GM12892 (cell line): ENCODE measurements at regions not wholly inside any gene's neighbourhood (a gene's known extent, or its start where the extent isn't known, plus 50 kb on each side); places are given as distances from the start of the nearest gene placed in this dataset.

ENCODE experiments used
- POLR2A ChIP-seq: IDR thresholded peaks from 2 replicates; pipeline ENCODE4 v1.6.1; 2011; ENCODE audit warnings: low read depth, low read length, control low read depth
- POLR2AphosphoS5 ChIP-seq: IDR thresholded peaks from 2 replicates; pipeline ENCODE4 v1.6.1; 2011; ENCODE audit warnings: low read depth, low read length, control low read depth

DNA sequence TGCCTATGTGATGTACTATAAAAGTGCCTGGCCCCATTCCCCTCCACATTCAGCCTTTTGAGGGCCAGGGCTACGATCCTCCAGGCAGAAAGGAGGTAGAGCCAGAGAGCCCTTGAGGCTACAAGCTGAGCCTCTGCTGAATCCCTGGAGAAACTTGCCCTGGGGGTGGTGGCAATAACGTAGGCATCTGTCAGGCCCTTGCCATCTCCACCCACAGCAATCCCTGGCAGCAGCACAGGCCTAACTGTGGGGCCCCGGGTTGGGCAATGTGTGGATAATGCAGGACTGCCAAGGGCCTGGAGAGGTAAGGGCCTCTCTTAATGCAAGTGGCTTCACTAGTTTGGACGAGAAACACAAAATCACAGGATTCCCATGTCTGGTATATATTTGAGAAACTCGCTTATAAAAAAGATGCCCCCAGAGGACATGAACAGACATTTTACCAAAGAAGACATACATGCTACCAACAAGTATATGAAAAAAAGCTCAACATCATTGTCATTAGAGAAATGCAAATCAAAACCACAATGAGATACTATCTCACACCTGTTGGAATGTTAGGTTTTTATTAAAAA lies 99.0 kb downstream of the QRSL1 start:
- no peak for TF ChIP-seq POLR2AphosphoS5
- TF ChIP-seq POLR2A = no peak
